Ishikawa (cell line): ENCODE measurements at regions not wholly inside any gene's neighbourhood (a gene's known extent, or its start where the extent isn't known, plus 50 kb on each side); places are given as distances from the start of the nearest gene placed in this dataset.

Experiments
- CEBPB ChIP-seq: IDR thresholded peaks from 2 replicates; pipeline ENCODE4 v1.6.1; 2012
- CREB1 ChIP-seq: IDR thresholded peaks from 2 replicates; pipeline ENCODE4 v1.6.1; 2012; ENCODE audit warnings: low read depth
- FOXM1 ChIP-seq: IDR thresholded peaks from 2 replicates; pipeline ENCODE4 v1.6.1; 2012; ENCODE audit warnings: low read depth, borderline replicate concordance
- TF ChIP-seq, protein P1 (sequence below): IDR thresholded peaks from 2 replicates; pipeline ENCODE4 v1.6.1; 2012
- TF ChIP-seq, protein P2 (sequence below): IDR thresholded peaks from 2 replicates; pipeline ENCODE4 v1.6.1; 2012
- TF ChIP-seq, protein P3 (sequence below): IDR thresholded peaks from 2 replicates; pipeline ENCODE4 v1.6.1; 2012; ENCODE audit warnings: low read depth, mild to moderate bottlenecking

DNA sequence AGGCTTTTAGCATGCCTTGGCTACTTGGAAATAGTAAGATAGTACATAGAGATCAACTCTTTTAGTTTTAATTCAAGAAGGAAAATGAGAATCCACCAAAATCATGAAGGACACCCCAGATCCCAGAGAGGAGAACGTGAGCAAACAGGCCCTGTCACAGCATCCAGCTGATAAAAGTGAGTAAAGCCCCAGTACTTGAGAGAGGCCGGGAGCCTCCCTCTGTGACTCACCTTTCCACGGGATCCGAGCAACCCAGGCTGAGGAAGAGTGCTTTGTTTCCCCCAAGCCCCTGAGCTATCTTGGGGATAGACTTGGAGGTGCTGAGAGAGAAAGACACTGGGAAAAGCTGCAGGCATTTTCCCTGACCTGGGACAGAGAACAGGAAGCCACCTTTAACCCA, 238.6 kb downstream of the DUSP10 start:
- TF ChIP-seq, protein P1, sequence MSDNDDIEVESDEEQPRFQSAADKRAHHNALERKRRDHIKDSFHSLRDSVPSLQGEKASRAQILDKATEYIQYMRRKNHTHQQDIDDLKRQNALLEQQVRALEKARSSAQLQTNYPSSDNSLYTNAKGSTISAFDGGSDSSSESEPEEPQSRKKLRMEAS, result no peak
- TF ChIP-seq, protein P2, sequence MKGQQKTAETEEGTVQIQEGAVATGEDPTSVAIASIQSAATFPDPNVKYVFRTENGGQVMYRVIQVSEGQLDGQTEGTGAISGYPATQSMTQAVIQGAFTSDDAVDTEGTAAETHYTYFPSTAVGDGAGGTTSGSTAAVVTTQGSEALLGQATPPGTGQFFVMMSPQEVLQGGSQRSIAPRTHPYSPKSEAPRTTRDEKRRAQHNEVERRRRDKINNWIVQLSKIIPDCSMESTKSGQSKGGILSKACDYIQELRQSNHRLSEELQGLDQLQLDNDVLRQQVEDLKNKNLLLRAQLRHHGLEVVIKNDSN, result no peak
- TF ChIP-seq CREB1 (no peak), CEBPB (no peak), FOXM1 (no peak)
- TF ChIP-seq, protein P3, sequence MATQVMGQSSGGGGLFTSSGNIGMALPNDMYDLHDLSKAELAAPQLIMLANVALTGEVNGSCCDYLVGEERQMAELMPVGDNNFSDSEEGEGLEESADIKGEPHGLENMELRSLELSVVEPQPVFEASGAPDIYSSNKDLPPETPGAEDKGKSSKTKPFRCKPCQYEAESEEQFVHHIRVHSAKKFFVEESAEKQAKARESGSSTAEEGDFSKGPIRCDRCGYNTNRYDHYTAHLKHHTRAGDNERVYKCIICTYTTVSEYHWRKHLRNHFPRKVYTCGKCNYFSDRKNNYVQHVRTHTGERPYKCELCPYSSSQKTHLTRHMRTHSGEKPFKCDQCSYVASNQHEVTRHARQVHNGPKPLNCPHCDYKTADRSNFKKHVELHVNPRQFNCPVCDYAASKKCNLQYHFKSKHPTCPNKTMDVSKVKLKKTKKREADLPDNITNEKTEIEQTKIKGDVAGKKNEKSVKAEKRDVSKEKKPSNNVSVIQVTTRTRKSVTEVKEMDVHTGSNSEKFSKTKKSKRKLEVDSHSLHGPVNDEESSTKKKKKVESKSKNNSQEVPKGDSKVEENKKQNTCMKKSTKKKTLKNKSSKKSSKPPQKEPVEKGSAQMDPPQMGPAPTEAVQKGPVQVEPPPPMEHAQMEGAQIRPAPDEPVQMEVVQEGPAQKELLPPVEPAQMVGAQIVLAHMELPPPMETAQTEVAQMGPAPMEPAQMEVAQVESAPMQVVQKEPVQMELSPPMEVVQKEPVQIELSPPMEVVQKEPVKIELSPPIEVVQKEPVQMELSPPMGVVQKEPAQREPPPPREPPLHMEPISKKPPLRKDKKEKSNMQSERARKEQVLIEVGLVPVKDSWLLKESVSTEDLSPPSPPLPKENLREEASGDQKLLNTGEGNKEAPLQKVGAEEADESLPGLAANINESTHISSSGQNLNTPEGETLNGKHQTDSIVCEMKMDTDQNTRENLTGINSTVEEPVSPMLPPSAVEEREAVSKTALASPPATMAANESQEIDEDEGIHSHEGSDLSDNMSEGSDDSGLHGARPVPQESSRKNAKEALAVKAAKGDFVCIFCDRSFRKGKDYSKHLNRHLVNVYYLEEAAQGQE, result no peak
